NCI-H2029 (cell line): ENCODE measurements at regions not wholly inside any gene's neighbourhood (a gene's known extent, or its start where the extent isn't known, plus 50 kb on each side); places are given as distances from the start of the nearest gene placed in this dataset.
A peak's percentile ranks its signal among the peaks of the same experiment; 100 is the strongest.

Source experiments
- DNase-seq: peaks from one replicate; lab custom pipeline; 2025; lab: John Stamatoyannopoulos, UW

DNA sequence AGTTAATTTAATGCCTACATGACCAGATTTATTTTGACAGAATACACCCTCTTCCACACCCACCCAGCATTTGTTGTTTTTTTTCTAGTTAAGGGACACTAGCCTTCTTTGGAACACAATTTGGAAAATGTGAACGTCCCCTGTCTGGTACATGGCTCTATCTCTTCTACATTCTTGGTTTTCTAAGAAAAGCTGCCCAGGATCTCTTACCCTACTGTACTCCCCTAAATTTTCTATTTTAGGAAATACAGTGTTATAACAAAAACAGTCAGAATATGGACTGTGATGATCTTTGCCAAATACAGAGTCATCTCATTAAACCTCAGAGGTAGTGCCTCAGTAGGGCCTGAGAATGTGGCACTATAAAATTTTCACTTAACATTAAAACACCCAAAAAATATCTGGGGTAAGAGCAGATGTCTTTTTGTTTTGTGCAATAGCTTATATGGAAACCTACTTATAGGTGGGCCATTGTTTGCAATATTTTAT, 93.1 kb upstream of the SPON1 start:
- DNase-seq: no peak

DNA sequence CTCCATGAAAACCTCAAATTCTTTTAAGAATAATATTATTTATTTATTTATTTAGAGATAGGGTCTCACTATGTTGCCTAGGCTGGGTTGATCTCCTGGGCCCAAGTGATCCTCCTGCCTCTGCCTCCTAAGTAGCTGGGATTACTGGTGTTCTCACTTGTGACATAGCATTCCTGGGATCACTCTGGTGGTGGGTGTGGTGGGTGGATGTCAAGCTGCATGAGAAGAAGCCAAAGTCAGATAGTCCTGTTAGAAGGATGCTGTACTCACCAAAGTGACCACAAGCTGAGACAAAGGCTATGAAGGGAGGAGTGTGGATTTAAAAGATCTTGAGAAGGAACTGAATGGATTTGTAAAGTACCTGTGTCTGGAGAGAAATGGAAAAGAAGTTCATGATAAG, 87.9 kb upstream of the SPON1 start:
- DNase-seq: no peak

DNA sequence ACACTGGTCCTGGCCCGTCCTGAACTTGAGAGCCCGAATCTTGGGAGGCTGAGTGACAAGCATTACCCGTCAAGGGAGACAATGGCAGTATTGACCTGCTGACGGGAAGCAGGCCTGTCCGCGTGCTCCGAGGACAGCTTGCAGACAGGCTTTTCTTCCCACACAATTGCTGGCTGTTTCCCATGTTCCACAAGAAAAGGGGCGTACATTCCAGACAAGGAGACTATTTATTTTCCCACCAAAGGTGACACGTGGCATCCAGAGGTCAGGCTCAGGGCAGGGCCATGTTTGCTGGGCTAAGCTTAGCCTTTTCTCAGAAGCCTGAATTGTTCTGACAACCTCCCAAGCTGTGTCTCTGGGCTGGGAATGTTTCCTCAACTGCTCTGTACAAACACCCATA, 86.9 kb upstream of the SPON1 start:
- no peak for DNase-seq

DNA sequence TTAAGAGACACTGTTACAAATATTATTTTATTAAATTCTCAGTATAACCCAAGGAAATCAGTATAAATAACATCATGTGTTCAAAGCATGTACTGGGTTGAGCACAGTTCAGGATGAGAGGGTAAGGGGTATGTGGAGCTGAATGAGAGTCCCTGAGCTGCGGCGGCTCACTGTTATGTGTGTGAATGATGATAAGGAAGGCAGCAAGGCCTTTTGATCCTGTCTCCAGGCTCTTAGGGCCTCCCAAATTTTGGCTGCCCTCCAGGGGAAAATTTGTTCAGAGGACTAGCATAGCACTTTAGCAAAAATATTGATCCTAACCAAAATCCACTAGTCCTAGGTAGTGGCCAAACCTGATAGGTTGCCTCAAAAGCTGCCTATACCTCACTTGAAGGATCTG, 86.1 kb upstream of the SPON1 start:
- DNase-seq: no peak

DNA sequence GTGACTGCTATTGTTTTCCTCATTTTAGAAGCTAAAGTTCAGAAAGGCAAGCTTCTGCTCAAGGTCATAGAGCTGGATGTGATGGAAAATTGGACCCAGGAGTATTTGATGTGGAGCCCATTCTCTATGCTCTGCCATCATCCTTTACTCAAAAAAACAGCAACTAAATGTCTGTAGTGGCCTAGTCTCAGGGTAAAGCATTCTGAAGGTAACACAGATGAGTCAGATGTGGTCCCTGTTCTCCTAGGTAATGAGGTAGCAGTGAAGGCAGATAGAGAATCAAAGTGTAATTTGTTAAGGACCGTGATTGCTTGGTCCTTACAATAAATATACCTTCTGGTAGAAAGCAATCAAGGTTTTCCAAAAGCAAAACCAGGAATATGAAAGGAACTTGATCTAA, 84.4 kb upstream of the SPON1 start:
- DNase-seq: no peak

DNA sequence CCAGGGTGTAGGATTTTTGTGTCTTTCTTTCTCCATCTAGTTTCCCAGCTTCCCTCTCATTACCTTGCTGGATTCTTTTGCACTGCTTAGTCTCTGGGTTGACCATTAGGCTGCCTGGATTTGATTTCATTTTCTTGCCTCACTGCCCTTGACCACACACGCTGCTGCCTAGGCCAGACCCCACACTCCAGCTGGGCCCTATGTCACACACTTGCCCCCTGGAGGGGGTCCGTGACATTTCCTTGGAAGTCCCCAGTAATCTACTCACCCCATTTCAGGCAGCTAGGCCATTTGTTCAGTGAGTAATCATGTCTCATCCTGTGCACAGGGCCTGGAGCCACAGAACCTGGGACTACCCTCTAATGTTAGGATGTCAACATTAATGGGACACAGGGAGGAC, 81.9 kb upstream of the SPON1 start:
- no peak for DNase-seq

DNA sequence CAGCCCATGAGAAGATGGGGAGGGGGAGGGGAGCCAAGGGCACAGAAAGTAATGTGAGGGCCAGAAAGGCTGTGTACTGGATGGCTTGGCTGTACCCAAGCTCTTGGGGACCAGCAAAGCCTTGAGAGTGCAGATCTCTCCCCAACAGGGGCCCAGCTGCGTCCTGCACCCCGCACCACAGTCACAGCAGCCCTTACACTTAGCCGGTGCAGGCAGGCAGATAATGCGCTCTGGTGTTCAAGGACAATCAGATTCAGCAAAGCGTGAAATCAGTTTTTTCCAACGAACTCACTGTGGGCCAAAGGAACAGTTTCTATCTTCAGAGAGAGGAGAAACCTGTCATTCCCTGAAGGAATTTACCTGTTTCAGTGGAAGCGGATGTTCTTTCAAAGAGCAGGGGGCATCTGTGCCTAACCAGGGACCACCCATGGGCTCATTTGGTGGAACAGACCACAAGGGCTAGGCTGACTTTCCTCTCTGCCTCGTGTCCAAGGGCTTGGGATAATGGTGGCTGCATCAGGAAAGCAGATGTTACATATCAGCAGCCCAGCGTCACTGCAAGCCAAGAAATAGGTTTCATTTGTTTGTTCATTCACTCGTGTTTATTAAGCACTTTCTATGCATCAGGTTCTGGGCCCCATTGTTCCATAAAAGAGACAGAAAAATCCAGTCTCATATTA, 81.2 kb upstream of the SPON1 start:
- DNase-seq: no peak

DNA sequence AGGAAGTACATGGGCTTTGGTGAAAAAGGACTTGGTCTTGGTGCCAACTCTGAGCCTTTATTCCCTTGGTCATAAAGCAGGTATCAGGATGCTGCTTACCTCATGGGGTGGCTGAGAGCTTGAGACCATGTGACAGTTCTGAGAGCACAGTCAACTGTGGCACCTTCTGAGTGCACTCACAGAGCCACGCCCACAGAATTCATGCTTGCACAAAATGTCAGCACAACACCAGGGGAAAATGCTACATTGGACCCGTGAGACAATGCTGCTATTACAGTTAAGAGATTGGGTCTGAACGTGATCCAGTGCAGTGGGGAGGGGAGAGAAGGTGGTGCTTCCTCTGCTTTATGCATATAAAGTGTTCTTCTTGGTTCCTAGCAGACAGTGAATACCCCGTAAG, 79.5 kb upstream of the SPON1 start:
- peak; percentile 97 for DNase-seq

DNA sequence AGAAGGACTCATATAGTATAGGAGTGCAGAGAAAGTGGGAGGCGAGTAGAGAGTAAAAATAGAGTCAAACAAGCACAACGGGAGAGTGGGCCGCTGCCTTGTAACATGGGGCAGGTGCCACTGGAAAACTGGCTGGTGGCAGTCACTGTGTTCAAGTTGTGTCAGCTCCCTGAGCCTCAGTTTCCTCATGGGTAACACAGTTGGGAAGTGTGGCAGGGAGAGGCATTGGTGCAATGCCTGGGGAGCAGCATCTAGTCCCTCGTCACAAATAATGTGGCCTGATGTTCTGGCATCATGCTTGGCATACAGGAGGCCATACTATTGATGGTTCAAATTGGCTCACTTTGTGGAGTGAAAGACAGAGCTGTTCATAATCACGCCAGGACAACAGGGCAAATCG, 78.9 kb upstream of the SPON1 start:
- DNase-seq: no peak

DNA sequence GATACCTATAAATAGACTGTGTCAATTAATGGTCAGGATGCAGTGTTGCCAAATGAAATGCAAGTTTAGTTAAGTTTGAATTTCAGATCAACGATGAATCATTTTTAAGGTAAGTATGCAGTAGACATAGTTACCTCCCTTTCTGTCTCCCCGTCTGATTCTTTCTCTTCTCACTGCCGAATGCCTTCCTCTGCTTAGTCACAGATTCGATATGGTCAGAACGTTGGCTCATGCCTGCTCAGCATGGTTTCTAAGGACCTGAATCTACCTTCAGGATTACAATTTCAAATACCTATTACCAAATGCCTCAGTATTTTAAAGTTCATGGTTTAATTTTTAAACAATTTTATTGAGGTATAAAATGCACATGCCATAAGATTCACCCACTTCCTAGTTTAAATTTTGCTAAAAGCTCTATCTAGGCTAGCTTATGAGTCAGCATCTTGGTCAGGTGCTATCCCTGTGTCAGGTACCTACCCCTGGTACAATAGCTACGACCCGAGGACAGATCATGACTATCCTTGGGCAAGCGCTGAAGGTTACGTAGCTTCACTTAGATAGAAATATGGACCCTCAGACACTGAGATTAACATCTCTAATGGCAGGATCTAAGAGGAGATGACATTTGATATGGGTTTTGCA, 78.2 kb upstream of the SPON1 start:
- DNase-seq: no peak

DNA sequence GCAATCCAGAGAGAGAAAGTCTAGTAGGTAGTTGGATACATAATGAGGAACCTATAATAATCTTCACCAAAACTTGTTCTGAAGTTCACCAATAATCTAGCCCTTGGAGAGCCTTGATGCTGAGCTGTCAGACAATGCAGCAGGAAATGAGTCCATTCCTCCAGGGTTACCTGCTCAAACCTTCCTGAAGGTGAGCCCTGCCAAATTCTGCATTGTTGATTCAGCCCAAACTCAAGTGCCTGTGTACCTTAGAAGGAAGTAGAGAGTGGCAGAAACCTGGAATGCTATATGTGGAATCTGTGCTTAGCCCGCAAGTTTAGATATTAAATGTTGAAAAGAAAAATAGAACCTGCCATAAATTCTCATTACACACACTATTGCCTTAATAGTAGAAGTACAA, 77.4 kb upstream of the SPON1 start:
- DNase-seq: peak; percentile 86

DNA sequence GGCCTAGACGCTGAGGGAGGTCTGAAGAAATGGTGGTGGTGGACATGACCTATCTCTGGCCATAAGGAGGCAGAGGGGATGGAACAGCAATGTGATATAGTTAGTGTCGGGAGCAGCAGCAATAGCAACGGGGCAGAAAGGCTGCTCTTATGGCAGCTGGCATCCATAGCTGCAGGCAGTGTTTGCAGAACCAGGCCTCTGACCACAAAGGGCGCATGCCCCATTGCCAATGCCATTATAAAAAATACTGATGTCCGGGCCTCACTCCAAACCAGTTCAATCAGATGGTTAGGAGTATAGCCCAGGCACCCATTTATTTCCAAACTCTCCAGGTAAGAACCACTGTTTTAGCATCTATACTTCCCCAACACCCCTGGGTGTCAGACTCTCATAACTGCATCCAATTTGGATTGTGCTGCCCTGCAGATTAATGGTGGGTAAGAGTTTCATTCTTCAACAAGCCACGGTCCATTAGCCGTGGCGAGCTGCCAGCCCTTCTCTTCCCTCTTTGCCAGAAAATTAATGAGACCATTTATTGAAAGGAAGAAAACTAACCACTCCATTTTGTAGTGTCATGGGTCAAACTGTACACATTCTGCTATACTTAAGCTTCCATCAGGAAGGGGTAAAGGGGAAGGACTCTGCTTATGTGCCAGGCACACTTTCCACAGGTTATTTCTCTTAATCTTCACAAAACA, 72.8 kb upstream of the SPON1 start:
- peak; percentile 62 for DNase-seq

DNA sequence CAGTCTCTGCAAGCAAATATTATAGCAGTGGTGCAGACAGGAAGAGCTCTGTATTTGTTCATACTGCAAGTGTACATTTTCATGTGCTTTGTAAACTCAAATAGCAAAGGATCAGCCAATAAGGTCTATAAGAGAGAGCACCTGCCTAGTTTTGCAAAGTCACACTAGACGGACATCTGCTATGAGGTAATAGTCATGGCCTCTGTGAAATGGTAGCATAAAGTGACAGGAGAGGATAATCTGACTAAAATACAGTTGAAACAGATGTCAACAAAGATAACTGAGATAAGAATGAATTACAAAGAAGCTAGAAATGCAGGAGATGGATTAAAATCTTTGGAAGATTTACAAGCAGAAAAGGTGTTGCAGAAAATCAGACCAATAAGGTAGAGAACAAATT, 70.6 kb upstream of the SPON1 start:
- peak; percentile 64 for DNase-seq

DNA sequence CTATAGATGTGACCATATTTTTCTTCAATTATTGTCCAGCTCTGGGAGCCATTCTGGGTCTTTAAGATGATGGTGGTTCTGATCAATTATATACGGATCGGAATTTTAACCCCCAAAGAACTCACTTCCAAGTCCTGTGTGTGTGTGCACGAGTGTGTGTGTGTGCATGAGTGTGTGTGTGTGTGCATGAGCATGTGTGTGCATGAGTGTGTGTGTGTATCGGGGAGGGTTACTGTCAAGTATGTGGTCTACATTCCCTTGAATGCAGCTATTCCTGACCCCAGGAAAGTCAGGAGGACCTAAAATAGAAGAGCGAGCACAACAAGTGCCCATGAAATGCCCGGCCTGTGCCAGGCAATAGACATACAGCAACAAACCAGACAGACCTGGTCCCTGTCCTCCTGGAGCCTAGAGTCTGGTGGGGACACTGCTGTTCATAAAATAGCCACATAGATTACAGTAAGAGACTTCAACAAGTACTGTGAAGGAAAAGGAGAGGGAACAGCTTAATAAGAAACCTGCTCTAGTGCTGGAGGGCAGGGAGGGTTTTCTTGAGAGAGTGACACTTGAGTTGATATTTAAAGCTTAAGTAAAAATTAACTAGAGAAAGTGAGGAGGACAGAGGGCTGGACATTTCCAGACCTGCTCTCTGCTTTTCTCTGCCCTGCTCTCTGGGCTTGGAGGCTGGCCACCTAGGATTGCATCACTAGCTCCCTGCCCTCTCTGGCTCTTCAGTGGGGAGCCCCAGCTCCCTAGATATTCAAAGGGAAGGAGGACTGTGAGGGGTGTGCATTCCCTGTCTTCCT, 66.1 kb upstream of the SPON1 start:
- DNase-seq: no peak

DNA sequence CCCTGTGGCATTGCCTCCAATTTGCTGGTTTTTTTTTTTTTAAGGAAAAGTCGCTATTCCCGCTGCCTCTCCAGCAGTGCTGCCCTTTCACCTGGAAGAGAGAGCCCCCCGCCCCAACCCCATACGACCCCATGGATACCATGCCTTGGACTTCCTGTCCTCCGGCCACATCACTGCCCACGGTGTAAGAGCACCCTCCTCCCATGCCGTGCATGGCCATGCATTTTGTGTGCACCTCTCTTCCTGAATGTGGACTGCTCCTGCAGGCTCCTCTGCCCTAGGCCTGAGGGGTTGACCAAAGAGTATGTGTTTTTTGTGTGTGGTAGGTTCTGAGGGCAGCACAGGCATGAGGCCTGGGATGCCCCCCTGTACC, 65.6 kb upstream of the SPON1 start:
- no peak for DNase-seq

DNA sequence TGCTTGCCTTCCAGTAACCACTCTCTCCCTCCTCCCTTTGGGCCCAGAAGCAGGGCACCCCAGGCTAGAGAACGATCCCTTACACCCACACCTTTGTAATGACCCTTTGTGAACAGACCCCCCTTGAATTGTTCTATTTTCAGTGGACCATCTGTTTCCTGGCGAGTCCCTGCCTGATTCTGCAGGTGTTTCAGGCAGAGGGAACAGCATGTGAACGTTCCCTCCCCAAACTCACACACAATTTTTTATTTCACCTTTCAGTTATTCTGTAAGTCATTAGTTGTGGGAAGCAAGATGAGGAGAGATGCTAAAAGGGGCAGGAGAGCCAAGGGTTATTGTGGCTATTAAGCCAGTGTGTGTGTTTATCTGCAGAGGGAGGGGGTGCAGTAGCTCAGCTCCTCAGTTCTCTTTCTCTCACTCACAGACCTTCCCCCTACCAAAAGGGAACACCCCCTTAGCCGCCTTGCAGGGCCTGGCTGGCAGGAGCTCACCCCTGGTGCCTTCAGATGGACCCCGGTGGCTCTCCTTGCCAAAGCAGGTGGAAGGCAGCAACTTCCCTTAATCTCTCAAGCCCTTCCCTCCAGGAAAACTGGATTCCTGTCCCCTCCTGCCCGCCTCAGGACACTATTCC, 64.8 kb upstream of the SPON1 start:
- no peak for DNase-seq

DNA sequence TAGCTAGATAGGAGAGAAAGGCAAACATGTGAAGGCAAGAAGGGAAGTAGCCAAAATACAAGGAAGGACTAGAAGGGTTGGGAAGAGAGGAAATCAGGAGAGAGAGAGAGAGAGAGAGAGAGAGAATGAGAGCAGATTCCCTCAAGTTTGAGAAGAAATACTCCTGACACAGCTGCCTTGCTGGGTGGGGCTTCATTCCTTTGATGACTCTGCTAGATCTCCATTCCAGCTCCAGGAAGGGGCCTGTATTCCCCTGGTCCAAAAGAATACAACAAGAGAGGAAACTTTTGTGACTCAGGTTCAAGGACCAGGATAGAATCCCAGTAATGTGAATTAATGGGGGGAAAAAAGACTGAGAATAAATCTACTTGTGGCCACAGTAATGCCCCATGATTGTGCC, 62.9 kb upstream of the SPON1 start:
- no peak for DNase-seq

DNA sequence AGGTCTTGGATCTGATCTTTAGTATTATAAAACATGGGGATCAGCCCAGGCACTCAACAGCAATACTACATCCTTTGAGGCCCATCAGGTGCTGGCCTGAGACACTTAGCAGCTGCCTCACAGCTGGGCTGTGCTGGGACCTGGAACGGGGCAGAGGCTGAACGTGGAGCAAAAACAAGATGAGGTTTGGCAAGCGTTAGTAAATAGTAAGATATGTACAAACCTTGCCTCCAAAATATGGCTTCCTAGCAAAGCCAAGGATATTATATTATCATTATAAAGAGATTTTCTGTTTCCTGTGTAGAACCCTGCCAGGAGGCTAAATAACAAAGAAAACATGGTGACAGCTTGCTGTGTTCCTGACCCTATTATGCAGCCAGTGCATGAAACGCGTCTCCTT, 60.0 kb upstream of the SPON1 start:
- no peak for DNase-seq

DNA sequence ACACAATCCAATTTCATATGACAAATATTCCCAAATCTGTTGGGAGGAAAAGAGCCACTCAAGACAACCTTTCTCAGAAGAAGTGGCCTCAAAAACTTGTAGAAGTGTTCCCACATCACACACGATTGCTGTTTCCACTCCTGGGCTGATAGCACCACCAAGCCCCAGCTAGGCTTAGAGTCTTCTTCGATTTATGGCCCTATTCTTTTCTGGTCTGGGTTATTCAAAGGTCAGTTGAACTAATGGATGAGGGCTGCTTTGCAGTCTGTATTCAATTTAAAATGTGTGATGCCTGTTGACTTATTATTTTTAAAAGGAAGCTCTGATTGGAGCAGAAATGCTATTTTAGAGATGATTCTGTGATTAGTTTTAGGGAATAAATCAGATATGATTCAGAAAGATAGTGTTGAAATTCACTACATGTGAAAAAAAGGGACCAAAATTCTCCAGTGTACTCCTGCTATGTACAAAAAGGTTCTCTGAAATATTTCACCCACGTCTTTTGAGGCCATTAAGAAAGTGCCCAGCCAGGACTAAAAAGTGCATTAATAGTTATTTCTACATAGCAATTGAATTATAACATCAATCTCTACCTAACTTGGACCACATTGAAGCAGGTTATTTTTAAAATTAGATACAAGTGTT, 57.3 kb upstream of the SPON1 start:
- DNase-seq: no peak

DNA sequence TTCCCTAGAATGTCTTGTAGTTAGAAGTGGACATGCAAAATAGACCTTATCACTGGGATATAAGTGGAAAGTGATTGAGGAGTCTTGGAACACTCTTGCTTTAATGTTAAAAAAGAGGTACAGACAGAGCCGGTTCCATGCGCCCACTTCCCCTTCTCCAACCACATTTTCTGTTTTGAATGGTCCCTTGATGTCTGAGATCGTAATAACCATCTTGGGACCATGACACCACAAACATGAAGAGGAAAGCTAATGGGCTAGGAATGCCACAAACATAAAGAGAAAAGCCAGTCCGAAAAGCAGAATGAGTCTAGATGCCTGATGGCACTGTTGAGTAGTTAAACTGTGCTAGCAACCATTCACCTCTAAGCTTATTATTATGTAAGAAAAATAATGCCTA, 54.8 kb upstream of the SPON1 start:
- DNase-seq: no peak

DNA sequence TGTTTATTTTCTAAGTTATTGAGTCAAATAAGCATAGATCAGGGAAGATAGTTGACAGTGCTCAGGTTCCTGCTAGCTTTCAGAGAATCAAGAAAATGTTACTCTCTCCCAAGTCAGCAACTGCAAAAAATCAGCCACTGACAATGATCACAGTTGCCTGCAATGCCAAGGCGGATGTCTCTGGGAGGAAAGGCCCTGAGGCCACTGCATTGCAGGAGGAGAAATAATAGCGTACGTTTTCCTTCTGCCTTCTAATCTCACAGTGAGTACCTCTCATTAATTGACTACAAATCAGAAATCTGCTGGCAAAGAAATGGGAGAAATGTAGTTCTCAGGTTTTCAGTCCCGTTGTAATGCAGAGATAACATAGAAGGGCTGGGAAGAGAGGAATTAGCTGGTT, 54.0 kb upstream of the SPON1 start:
- DNase-seq: no peak
